ENCODE measurements at regions not wholly inside any gene's neighbourhood (a gene's known extent, or its start where the extent isn't known, plus 50 kb on each side); places are given as distances from the start of the nearest gene placed in this dataset.

- TF ChIP-seq, protein P1, sequence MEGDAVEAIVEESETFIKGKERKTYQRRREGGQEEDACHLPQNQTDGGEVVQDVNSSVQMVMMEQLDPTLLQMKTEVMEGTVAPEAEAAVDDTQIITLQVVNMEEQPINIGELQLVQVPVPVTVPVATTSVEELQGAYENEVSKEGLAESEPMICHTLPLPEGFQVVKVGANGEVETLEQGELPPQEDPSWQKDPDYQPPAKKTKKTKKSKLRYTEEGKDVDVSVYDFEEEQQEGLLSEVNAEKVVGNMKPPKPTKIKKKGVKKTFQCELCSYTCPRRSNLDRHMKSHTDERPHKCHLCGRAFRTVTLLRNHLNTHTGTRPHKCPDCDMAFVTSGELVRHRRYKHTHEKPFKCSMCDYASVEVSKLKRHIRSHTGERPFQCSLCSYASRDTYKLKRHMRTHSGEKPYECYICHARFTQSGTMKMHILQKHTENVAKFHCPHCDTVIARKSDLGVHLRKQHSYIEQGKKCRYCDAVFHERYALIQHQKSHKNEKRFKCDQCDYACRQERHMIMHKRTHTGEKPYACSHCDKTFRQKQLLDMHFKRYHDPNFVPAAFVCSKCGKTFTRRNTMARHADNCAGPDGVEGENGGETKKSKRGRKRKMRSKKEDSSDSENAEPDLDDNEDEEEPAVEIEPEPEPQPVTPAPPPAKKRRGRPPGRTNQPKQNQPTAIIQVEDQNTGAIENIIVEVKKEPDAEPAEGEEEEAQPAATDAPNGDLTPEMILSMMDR (IDR thresholded peaks at IDR 0.05) = no peak
- Histone ChIP-seq H3K36me3 (no peaks in the 10 kb centered on the region), H3K27ac (no peak overlapping the region), H3K4me1 (no peaks in the 10 kb centered on the region), H3K9me3 (peaks cover 0 to 40% (median 17%) of the 10 kb centered on the region in 11 donors), H3K27me3 (no peaks in the 10 kb centered on the region), H3K4me3 (no peak overlapping the region)
- no peak for DNase-seq
- no peak for ATAC-seq
- 78 to 86% methylated on average over 5 of the region's 5 CpGs for WGBS, 2 donors
- intact Hi-C loops (cut with DNase I) = no loop called here
Measured at GRCh38 chr5:97443740-97444139, 260.7 kb upstream of the RIOK2 start.

DNA sequence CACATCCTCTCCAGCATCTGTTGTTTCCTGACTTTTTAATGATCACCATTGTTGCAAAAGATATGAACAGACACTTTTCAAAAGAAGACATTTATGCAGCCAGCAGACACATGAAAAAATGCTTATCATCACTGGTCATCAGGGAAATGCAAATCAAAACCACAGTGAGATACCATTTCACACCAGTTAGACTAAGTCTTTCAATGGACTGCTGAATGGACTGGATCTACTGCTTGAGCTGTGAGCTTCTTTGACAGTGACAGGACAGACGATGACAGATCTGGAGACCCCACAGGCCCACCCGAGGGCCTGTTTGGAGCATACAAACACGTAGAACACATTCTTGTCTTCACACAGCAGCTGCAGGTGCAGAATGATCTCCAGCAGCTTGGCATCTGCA is 266.1 kb upstream of the RIOK2 start:
- no peak overlapping the region for H3K4me3 ChIP-seq
- no peak for ATAC-seq
- peaks cover 0 to 20% (median 7%) of the 10 kb centered on the region in 11 donors for H3K9me3 ChIP-seq
- 65 to 70% methylated on average over 3 of the region's 3 CpGs for WGBS, 2 donors
- no peaks in the 10 kb centered on the region for H3K36me3 ChIP-seq
- no peak overlapping the region for H3K27ac ChIP-seq
- intact Hi-C loops (cut with DNase I) = no loop called here
- DNase-seq = no peak
- TF ChIP-seq, protein P1 (IDR thresholded peaks at IDR 0.05) = no peak
- no peaks in the 10 kb centered on the region for H3K27me3 ChIP-seq
- H3K4me1 ChIP-seq = no peaks in the 10 kb centered on the region

GRCh38 chr5:97452646-97453045 is 269.6 kb upstream of the RIOK2 start:
- Histone ChIP-seq H3K27ac (no peak overlapping the region), H3K27me3 (no peaks in the 10 kb centered on the region), H3K9me3 (no peaks in the 10 kb centered on the region), H3K36me3 (no peaks in the 10 kb centered on the region), H3K4me3 (no peak overlapping the region), H3K4me1 (no peaks in the 10 kb centered on the region)
- DNase-seq (no peak), ATAC-seq (peak in 2 of 8 donors; percentile 56 to 85)
- intact Hi-C loops (cut with DNase I) = loop anchor here in 1 of 10 donors (2.0 kb wide), 1 partner anchor 20 kb away; no protein-coding TSS in a partner anchor
- TF ChIP-seq, protein P1 (IDR thresholded peaks at IDR 0.05) = no peak

- Histone ChIP-seq H3K4me3 (no peak overlapping the region), H3K27ac (no peak overlapping the region), H3K4me1 (no peaks in the 10 kb centered on the region), H3K27me3 (no peaks in the 10 kb centered on the region), H3K9me3 (no peaks in the 10 kb centered on the region), H3K36me3 (no peaks in the 10 kb centered on the region)
- TF ChIP-seq, protein P1 (IDR thresholded peaks at IDR 0.05) = no peak
- no peak for DNase-seq
- ATAC-seq = no peak
- 93 to 97% methylated on average over 2 of the region's 2 CpGs for WGBS, 2 donors
- intact Hi-C loops (cut with DNase I) = loop anchor here in 1 of 10 donors (2.0 kb wide), 1 partner anchor 20 kb away; no protein-coding TSS in a partner anchor
Measured at GRCh38 chr5:97453263-97453662, 270.2 kb upstream of the RIOK2 start.
